DMS 273 treated with DMSO at 0.1 percent for 48 hours (cell line): ENCODE measurements at regions not wholly inside any gene's neighbourhood (a gene's known extent, or its start where the extent isn't known, plus 50 kb on each side); places are given as distances from the start of the nearest gene placed in this dataset.
"Not testable (repeated sequence)": the region's sequence is repeated elsewhere in the genome, so short reads cannot be mapped to it uniquely, and the experiment has no call there.

ENCODE experiments used
- DNase-seq: peaks from one replicate; lab custom pipeline; 2025; lab: John Stamatoyannopoulos, UW

- no peak for DNase-seq
Observed at GRCh38 chr3:13248640-13249039, 171.5 kb downstream of the NUP210 start.

GRCh38 chr3:13245615-13245978 lies 172.4 kb upstream of the IQSEC1 start:
- no peak for DNase-seq

GRCh38 chr3:13243586-13243985 lies 170.4 kb upstream of the IQSEC1 start:
- DNase-seq = no peak

- DNase-seq = no peak
Observed at GRCh38 chr3:13242364-13242737, 169.1 kb upstream of the IQSEC1 start.

- DNase-seq = no peak
Observed at GRCh38 chr3:13241621-13242363, 168.6 kb upstream of the IQSEC1 start.

GRCh38 chr3:13240928-13241618 lies 167.8 kb upstream of the IQSEC1 start:
- no peak for DNase-seq

- DNase-seq = no peak
Observed at GRCh38 chr3:13239467-13239760, 166.2 kb upstream of the IQSEC1 start.

GRCh38 chr3:13238687-13239466 lies 165.6 kb upstream of the IQSEC1 start:
- DNase-seq = no peak

GRCh38 chr3:13237776-13238490 lies 164.7 kb upstream of the IQSEC1 start:
- no peak for DNase-seq

GRCh38 chr3:13236557-13237173 lies 163.4 kb upstream of the IQSEC1 start:
- no peak for DNase-seq

GRCh38 chr3:13235897-13236296 lies 162.7 kb upstream of the IQSEC1 start:
- no peak for DNase-seq

- no peak for DNase-seq
Observed at GRCh38 chr3:13235079-13235478, 161.8 kb upstream of the IQSEC1 start.

GRCh38 chr3:13234666-13235065 lies 161.4 kb upstream of the IQSEC1 start:
- DNase-seq = no peak

GRCh38 chr3:13233487-13234485 lies 160.6 kb upstream of the IQSEC1 start:
- DNase-seq = no peak

- DNase-seq = no peak
Observed at GRCh38 chr3:13231781-13232666, 158.8 kb upstream of the IQSEC1 start.

- no peak for DNase-seq
Observed at GRCh38 chr3:13229273-13229949, 156.2 kb upstream of the IQSEC1 start.

- no peak for DNase-seq
Observed at GRCh38 chr3:13228584-13228983, 155.4 kb upstream of the IQSEC1 start.

- DNase-seq = not testable (repeated sequence)
Observed at GRCh38 chr3:13228169-13228568, 154.9 kb upstream of the IQSEC1 start.
